HCT116 (cell line): ENCODE measurements at regions not wholly inside any gene's neighbourhood (a gene's known extent, or its start where the extent isn't known, plus 50 kb on each side); places are given as distances from the start of the nearest gene placed in this dataset.

ENCODE experiments used
- ATAC-seq: fragments of 200-7000 bp; cut with Tn5 transposase; 2 replicates; pipeline ENCODE4 v1.9.1; 2020; ENCODE audit warnings: mild to moderate bottlenecking, moderate library complexity
- BruUV-seq: library from RNA; stranded (reverse); fragments of 400-500 nt; replicated peaks from 2 replicates; lab custom pipeline; 2021; lab: Mats Ljungman, UMichigan
- CTCF ChIA-PET: fragments of 300-600 bp; sonication (Branson Sonifier 250); formaldehyde crosslinking; loops from one replicate; lab custom pipeline; 2021; ENCODE audit warnings: antibody characterized with exemption; lab: Charles Lee
- POLR2A ChIA-PET: fragments of 300-600, 350-600 bp; sonication (Branson Sonifier 250); formaldehyde crosslinking; loops from one replicate; lab custom pipeline; 2021; ENCODE audit warnings: antibody characterized with exemption; lab: Charles Lee
- RAD21 ChIA-PET, 2 experiments: fragments of 300-600 bp; sonication (Branson Sonifier 250); formaldehyde crosslinking; loops; one replicate each; lab custom pipeline; 2023; ENCODE audit warnings: low total read pairs in 2 of 2; ENCODE audit not compliant: uncharacterized antibody in 2 of 2, unreplicated experiment in 2 of 2, low non-redundant PET in 1 of 2; lab: Charles Lee
- DNase-seq: peaks from one replicate; pipeline ENCODE4 v3.0.0-alpha.2; 2010; ENCODE audit warnings: low read depth, low spot score
- H2AFZ ChIP-seq: fragments of 200-600 bp; shearing (Covaris generic), sonication (generic); 2 replicates; pipeline ENCODE4 v1.6.1; 2017; ENCODE audit warnings: low read depth, mixed run types, mixed read lengths, antibody characterized with exemption, low read length; ENCODE audit not compliant: poor library complexity, severe bottlenecking
- H3K27ac ChIP-seq: 2 replicates; pipeline ENCODE4 v1.5.1; 2012; ENCODE audit warnings: low read depth, low read length
- H3K27me3 ChIP-seq: fragments of 200-600 bp; sonication (generic); 2 replicates; pipeline ENCODE4 v1.6.1; 2016; ENCODE audit warnings: mixed run types, low read length, mixed read lengths; ENCODE audit not compliant: insufficient read depth
- H3K36me3 ChIP-seq, 2 experiments: fragments of 200-500 bp in 1 of 2; fragments of 200-600 bp in 1 of 2; sonication (Bioruptor generic) in 1 of 2; sonication (generic) in 1 of 2; 2 replicates each; pipeline versions ENCODE4 v1.5.1 to v1.6.1; 2014 to 2016; ENCODE audit warnings: low read length in 2 of 2, inconsistent platforms in 1 of 2, mixed read lengths in 1 of 2, mixed run types in 1 of 2; ENCODE audit not compliant: insufficient read depth in 2 of 2, control insufficient read depth in 1 of 2
- H3K4me1 ChIP-seq, 2 experiments: fragments of 200-600 bp in 1 of 2; sonication (generic) in 1 of 2; 2 replicates each; pipeline versions ENCODE4 v1.5.1 to v1.6.1; 2012 to 2017; ENCODE audit warnings: low read length in 2 of 2, inconsistent platforms in 1 of 2, mild to moderate bottlenecking in 1 of 2, mixed read lengths in 1 of 2, mixed run types in 1 of 2, moderate library complexity in 1 of 2; ENCODE audit not compliant: insufficient read depth in 2 of 2, control insufficient read depth in 1 of 2
- H3K4me2 ChIP-seq: fragments of 200-600 bp; sonication (generic); 2 replicates; pipeline ENCODE4 v1.6.1; 2017; ENCODE audit warnings: mixed run types, low read length, mixed read lengths
- H3K4me3 ChIP-seq, 2 experiments: fragments of 200-600 bp in 1 of 2; sonication (generic) in 1 of 2; replicated peaks in 1 of 2; 2 replicates each; pipeline ENCODE4 v1.5.1; 2011 to 2016; ENCODE audit warnings: low read length in 2 of 2, control low read depth in 1 of 2, low read depth in 1 of 2, mild to moderate bottlenecking in 1 of 2, mixed read lengths in 1 of 2, mixed run types in 1 of 2
- H3K79me2 ChIP-seq: fragments of 200-600 bp; sonication (generic); 2 replicates; pipeline ENCODE4 v1.6.1; 2017; ENCODE audit warnings: mild to moderate bottlenecking, mixed run types, low read length, moderate library complexity, mixed read lengths; ENCODE audit not compliant: insufficient read depth
- H3K9ac ChIP-seq: fragments of 200-600 bp; sonication (generic); 2 replicates; pipeline ENCODE4 v1.6.1; 2016; ENCODE audit warnings: low read length, mixed read lengths
- H3K9me2 ChIP-seq: fragments of 200-600 bp; sonication (generic), shearing (Covaris generic); 2 replicates; pipeline ENCODE4 v1.6.1; 2017; ENCODE audit warnings: mixed run types, mild to moderate bottlenecking, moderate library complexity; ENCODE audit not compliant: insufficient read depth
- H3K9me3 ChIP-seq, 2 experiments: fragments of 200-500 bp in 1 of 2; fragments of 200-600 bp in 1 of 2; sonication (Bioruptor generic) in 1 of 2; sonication (generic) in 1 of 2; 2 replicates each; pipeline ENCODE4 v1.6.1; 2014 to 2017; ENCODE audit warnings: low read length in 2 of 2, mixed read lengths in 2 of 2, inconsistent platforms in 1 of 2, low read depth in 1 of 2, mild to moderate bottlenecking in 1 of 2, mixed run types in 1 of 2, moderate library complexity in 1 of 2; ENCODE audit not compliant: control insufficient read depth in 1 of 2, insufficient read depth in 1 of 2
- H4K20me1 ChIP-seq: fragments of 200-600 bp; sonication (generic), shearing (Covaris generic); 2 replicates; pipeline ENCODE4 v1.6.1; 2017; ENCODE audit warnings: mixed run types, mild to moderate bottlenecking, moderate library complexity; ENCODE audit not compliant: insufficient read depth
- CTCF ChIP-seq, 3 experiments: fragments of 200-600 bp in 1 of 3; sonication (generic) in 1 of 3; IDR thresholded peaks in 2 of 3; conservative IDR thresholded peaks in 1 of 3; 2 replicates each; pipeline ENCODE4 v1.5.1; 2012 to 2017; ENCODE audit warnings: low read depth in 2 of 3, low read length in 2 of 3, antibody characterized with exemption in 1 of 3, borderline replicate concordance in 1 of 3, control low read depth in 1 of 3, mild to moderate bottlenecking in 1 of 3, mixed read lengths in 1 of 3, mixed run types in 1 of 3, moderate library complexity in 1 of 3; ENCODE audit not compliant: insufficient read depth in 1 of 3
- EZH2phosphoT487 ChIP-seq: fragments of 200-600 bp; IDR thresholded peaks from 2 replicates; pipeline ENCODE4 v1.6.1; 2018; ENCODE audit warnings: antibody characterized with exemption, borderline replicate concordance
- JUND ChIP-seq: IDR thresholded peaks from 2 replicates; pipeline ENCODE4 v1.6.1; 2012
- POLR2AphosphoS5 ChIP-seq: IDR thresholded peaks from 2 replicates; pipeline ENCODE4 v1.6.1; 2011; ENCODE audit warnings: mild to moderate bottlenecking, low read depth, low read length, moderate library complexity
- SIN3A ChIP-seq: IDR thresholded peaks from 2 replicates; pipeline ENCODE4 v1.6.1; 2012; ENCODE audit warnings: low read depth
- SP1 ChIP-seq: IDR thresholded peaks from 2 replicates; pipeline ENCODE4 v1.6.1; 2012; ENCODE audit warnings: low read depth
- SRF ChIP-seq: IDR thresholded peaks from 2 replicates; pipeline ENCODE4 v1.6.1; 2012; ENCODE audit warnings: low read depth
- TCF7L2 ChIP-seq: IDR thresholded peaks from 2 replicates; pipeline ENCODE4 v1.7.0; 2011; ENCODE audit warnings: borderline replicate concordance, inconsistent platforms; ENCODE audit not compliant: insufficient read depth, insufficient read length; ENCODE audit errors: extremely low read depth
- YY1 ChIP-seq: IDR thresholded peaks from 2 replicates; pipeline ENCODE4 v1.6.1; 2011; ENCODE audit warnings: low read length, low read depth, moderate library complexity, mild to moderate bottlenecking; ENCODE audit not compliant: insufficient replicate concordance; ENCODE audit errors: extremely low read depth
- ZFX ChIP-seq: fragments of 450-650 bp; IDR thresholded peaks from 2 replicates; pipeline ENCODE4 v1.6.1; 2017
- ZNF274 ChIP-seq: fragments of 200-500 bp; sonication (Bioruptor generic); IDR thresholded peaks from 2 replicates; pipeline ENCODE4 v1.6.1; 2014; ENCODE audit warnings: mild to moderate bottlenecking, low read depth, low read length, inconsistent platforms
- intact Hi-C: fragments of 100-400 bp; cut with micrococcal nuclease; formaldehyde crosslinking; loops from 2 replicates; pipeline ENCODE4 v1.10.0; 2022

- no peak overlapping the region for H3K4me3 ChIP-seq
- ChIA-PET POLR2A (no interaction called here), CTCF (no interaction called here)
- H3K4me2 ChIP-seq: no peak overlapping the region
- no peak overlapping the region for H3K27ac ChIP-seq
- no peak overlapping the region for H3K9ac ChIP-seq
- ATAC-seq (no peak), DNase-seq (no peak)
- no peaks in the 10 kb centered on the region for H4K20me1 ChIP-seq
- H3K27me3 ChIP-seq: no peaks in the 10 kb centered on the region
- H2AFZ ChIP-seq: no peak overlapping the region
- no peaks in the 10 kb centered on the region for H3K4me1 ChIP-seq
- intact Hi-C loops: no loop called here
- TF ChIP-seq JUND: no peak
- TF ChIP-seq YY1: no peak
- no peak for TF ChIP-seq POLR2AphosphoS5
- TF ChIP-seq SIN3A: no peak
- TF ChIP-seq TCF7L2: no peak
- no peak for TF ChIP-seq ZFX
- no peak for TF ChIP-seq CTCF (IDR thresholded peaks at IDR 0.05 in 2 of 3, conservative IDR thresholded peaks at IDR 0.05 in 1 of 3; ENCODE audit: borderline replicate concordance in 1 of 3, insufficient read depth in 1 of 3, low read depth in 2 of 3, low read length in 2 of 3)
- no peak for TF ChIP-seq EZH2phosphoT487
- TF ChIP-seq SRF: no peak
- no peak for TF ChIP-seq ZNF274
- no peak for TF ChIP-seq SP1
- TF ChIP-seq, all 23 proteins: peak for 0
- RAD21 ChIA-PET: no interaction called here
- Histone ChIP-seq H3K9me3 (no peaks in the 10 kb centered on the region), H3K36me3 (no peaks in the 10 kb centered on the region), H3K9me2 (no peaks in the 10 kb centered on the region), H3K79me2 (no peaks in the 10 kb centered on the region)
- no TSS peak for BruUV-seq
These were observed 561.1 kb downstream of the TCERG1L start for GRCh38 chr10:130750441-130750840.
